ENCODE measurements at regions not wholly inside any gene's neighbourhood (a gene's known extent, or its start where the extent isn't known, plus 50 kb on each side); places are given as distances from the start of the nearest gene placed in this dataset.

- no peak overlapping the region for H2AFZ ChIP-seq (ENCODE audit: low read depth, low read length)
- H3K4me3 ChIP-seq (ENCODE audit: low read length) = no peak overlapping the region
- TF ChIP-seq CTCF (IDR thresholded peaks at IDR 0.05; ENCODE audit: low read depth, low read length) (no peak), EZH2phosphoT487 (IDR thresholded peaks at IDR 0.05; ENCODE audit: low read depth) (no peak)
- no peaks in the 10 kb centered on the region for H3K79me2 ChIP-seq (ENCODE audit: low read length)
- no peak overlapping the region for H3K27ac ChIP-seq (ENCODE audit: low read length)
- H3K36me3 ChIP-seq (replicated peaks; ENCODE audit: low read depth, low read length) = no peaks in the 10 kb centered on the region
- no peak overlapping the region for H3K4me2 ChIP-seq (ENCODE audit: low read length)
- no peaks in the 10 kb centered on the region for H3K27me3 ChIP-seq (ENCODE audit: low read depth, low read length)
- no peaks in the 10 kb centered on the region for H3K9me3 ChIP-seq (ENCODE audit: insufficient read depth, low read length)
- H3K4me1 ChIP-seq (ENCODE audit: low read length) = no peaks in the 10 kb centered on the region
- H3K9ac ChIP-seq (ENCODE audit: low read length) = no peak overlapping the region
- no peaks in the 10 kb centered on the region for H4K20me1 ChIP-seq (ENCODE audit: insufficient read depth, low read length)
These were observed 344.1 kb upstream of the ZNF717 start for GRCh38 chr3:76129441-76129840.

- H3K4me1 ChIP-seq (ENCODE audit: low read length) = no peaks in the 10 kb centered on the region
- H3K9ac ChIP-seq (ENCODE audit: low read length) = no peak overlapping the region
- TF ChIP-seq EZH2phosphoT487 (IDR thresholded peaks at IDR 0.05; ENCODE audit: low read depth) = no peak
- TF ChIP-seq CTCF (IDR thresholded peaks at IDR 0.05; ENCODE audit: low read depth, low read length) = no peak
- no peaks in the 10 kb centered on the region for H4K20me1 ChIP-seq (ENCODE audit: insufficient read depth, low read length)
- H3K9me3 ChIP-seq (ENCODE audit: insufficient read depth, low read length) = no peaks in the 10 kb centered on the region
- H3K4me3 ChIP-seq (ENCODE audit: low read length) = no peak overlapping the region
- no peak overlapping the region for H3K27ac ChIP-seq (ENCODE audit: low read length)
- no peaks in the 10 kb centered on the region for H3K27me3 ChIP-seq (ENCODE audit: low read depth, low read length)
- H3K36me3 ChIP-seq (replicated peaks; ENCODE audit: low read depth, low read length) = no peaks in the 10 kb centered on the region
- no peak overlapping the region for H3K4me2 ChIP-seq (ENCODE audit: low read length)
- no peak overlapping the region for H2AFZ ChIP-seq (ENCODE audit: low read depth, low read length)
- H3K79me2 ChIP-seq (ENCODE audit: low read length) = no peaks in the 10 kb centered on the region
These were observed 346.2 kb upstream of the ZNF717 start for GRCh38 chr3:76131396-76132153.

DNA sequence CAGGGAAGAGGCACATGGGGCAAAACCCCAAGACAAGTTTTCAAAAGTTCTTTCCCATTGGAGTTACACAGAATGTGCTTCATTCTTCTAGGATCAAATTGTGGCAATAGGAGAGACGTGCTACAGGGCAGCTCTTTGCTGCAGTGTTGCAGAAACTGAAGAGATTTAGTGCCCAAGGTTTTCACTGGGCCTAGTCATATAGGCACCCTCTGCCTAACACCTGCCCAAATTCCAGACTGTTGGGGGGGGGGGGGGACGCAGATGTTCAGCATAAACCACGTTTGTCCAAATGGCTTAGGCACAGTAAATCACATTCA lies 346.8 kb upstream of the ZNF717 start:
- no peaks in the 10 kb centered on the region for H3K4me1 ChIP-seq (ENCODE audit: low read length)
- no peaks in the 10 kb centered on the region for H3K79me2 ChIP-seq (ENCODE audit: low read length)
- no peak overlapping the region for H2AFZ ChIP-seq (ENCODE audit: low read depth, low read length)
- no peak overlapping the region for H3K27ac ChIP-seq (ENCODE audit: low read length)
- no peak overlapping the region for H3K9ac ChIP-seq (ENCODE audit: low read length)
- H3K27me3 ChIP-seq (ENCODE audit: low read depth, low read length) = no peaks in the 10 kb centered on the region
- no peaks in the 10 kb centered on the region for H3K9me3 ChIP-seq (ENCODE audit: insufficient read depth, low read length)
- TF ChIP-seq EZH2phosphoT487 (IDR thresholded peaks at IDR 0.05; ENCODE audit: low read depth) = no peak
- TF ChIP-seq CTCF (IDR thresholded peaks at IDR 0.05; ENCODE audit: low read depth, low read length) = no peak
- no peaks in the 10 kb centered on the region for H3K36me3 ChIP-seq (replicated peaks; ENCODE audit: low read depth, low read length)
- no peak overlapping the region for H3K4me2 ChIP-seq (ENCODE audit: low read length)
- H3K4me3 ChIP-seq (ENCODE audit: low read length) = no peak overlapping the region
- H4K20me1 ChIP-seq (ENCODE audit: insufficient read depth, low read length) = no peaks in the 10 kb centered on the region

DNA sequence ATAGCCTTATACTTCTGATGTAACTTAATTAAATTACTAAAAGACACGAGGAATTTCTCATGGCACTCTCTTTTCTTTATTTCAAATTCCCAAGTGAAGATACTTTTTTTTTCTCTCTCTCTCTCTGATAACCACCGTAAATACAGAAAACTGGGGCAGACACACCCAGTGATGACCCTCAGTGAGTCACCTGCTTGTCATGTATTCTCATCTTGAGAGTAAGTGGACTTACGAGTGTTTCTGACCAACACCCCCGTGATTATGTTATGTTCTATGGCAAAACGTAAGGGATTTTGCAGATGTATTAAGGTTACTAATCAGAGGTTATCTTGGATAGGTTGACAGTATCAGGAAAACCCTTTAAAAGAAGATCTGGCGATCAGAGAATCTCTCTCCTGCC lies 348.8 kb upstream of the ZNF717 start:
- TF ChIP-seq EZH2phosphoT487 (IDR thresholded peaks at IDR 0.05; ENCODE audit: low read depth) (no peak), CTCF (IDR thresholded peaks at IDR 0.05; ENCODE audit: low read depth, low read length) (no peak)
- Histone ChIP-seq H3K36me3 (replicated peaks; ENCODE audit: low read depth, low read length) (no peaks in the 10 kb centered on the region), H3K27ac (ENCODE audit: low read length) (no peak overlapping the region), H4K20me1 (ENCODE audit: insufficient read depth, low read length) (no peaks in the 10 kb centered on the region), H3K9me3 (ENCODE audit: insufficient read depth, low read length) (no peaks in the 10 kb centered on the region), H3K4me1 (ENCODE audit: low read length) (no peaks in the 10 kb centered on the region), H3K9ac (ENCODE audit: low read length) (no peak overlapping the region), H3K4me2 (ENCODE audit: low read length) (no peak overlapping the region), H3K79me2 (ENCODE audit: low read length) (no peaks in the 10 kb centered on the region), H3K4me3 (ENCODE audit: low read length) (no peak overlapping the region), H3K27me3 (ENCODE audit: low read depth, low read length) (no peaks in the 10 kb centered on the region), H2AFZ (ENCODE audit: low read depth, low read length) (no peak overlapping the region)

Data from OCI-LY3 (cell line).